Testis (tissue), 2 donors: ENCODE measurements at regions not wholly inside any gene's neighbourhood (a gene's known extent, or its start where the extent isn't known, plus 50 kb on each side); places are given as distances from the start of the nearest gene placed in this dataset.

Experiments
- DNase-seq: peaks from one replicate; pipeline ENCODE4 v3.0.0-alpha.2; 2019
- H3K27ac ChIP-seq, 2 donors: fragments of 200-600 bp; sonication (generic); one replicate each; pipeline ENCODE4 v1.5.1; 2019
- H3K27me3 ChIP-seq: fragments of 200-600 bp; sonication (generic); one replicate; pipeline ENCODE4 v1.5.1; 2019
- H3K36me3 ChIP-seq: fragments of 200-600 bp; sonication (generic); one replicate; pipeline ENCODE4 v1.5.1; 2017; ENCODE audit warnings: low read depth; ENCODE audit errors: missing control alignments
- H3K4me1 ChIP-seq: fragments of 200-600 bp; sonication (generic); one replicate; pipeline ENCODE4 v1.5.1; 2019
- H3K4me3 ChIP-seq, 2 donors: fragments of 200-600 bp; sonication (generic); one replicate each; pipeline ENCODE4 v1.5.1; 2017 to 2019
- H3K9me3 ChIP-seq: fragments of 200-600 bp; sonication (generic); one replicate; pipeline ENCODE4 v1.5.1; 2017
- CTCF ChIP-seq, 3 experiments: fragments of 450-650 bp in 2 of 3; fragments of 200-600 bp in 1 of 3; sonication (generic) in 1 of 3; IDR thresholded peaks; one replicate each; pipeline ENCODE4 v1.5.1; 2016 to 2019; ENCODE audit warnings: antibody characterized with exemption in 3 of 3, mild to moderate bottlenecking in 2 of 3, moderate library complexity in 1 of 3
- POLR2A ChIP-seq: fragments of 450-650 bp; IDR thresholded peaks from one replicate; pipeline ENCODE4 v1.6.1; 2017; ENCODE audit warnings: antibody characterized with exemption, mild to moderate bottlenecking, moderate library complexity
- WGBS, 2 donors: methylation state at CpG; one replicate each; pipeline ENCODE4 v1.1.5; 2018; 5-methylcytosine and 5-hydroxymethylcytosine counted together
- intact Hi-C: fragments of 100-400 bp; cut with DNase I; formaldehyde crosslinking; loops from one replicate; pipeline ENCODE4 v1.15.1; 2023; ENCODE audit warnings: low total_unique reads

- Histone ChIP-seq H3K4me1 (no peaks in the 10 kb centered on the region), H3K36me3 (no peaks in the 10 kb centered on the region), H3K27me3 (no peaks in the 10 kb centered on the region), H3K4me3 (no peak overlapping the region), H3K9me3 (no peaks in the 10 kb centered on the region), H3K27ac (no peak overlapping the region)
- no peak for DNase-seq
- TF ChIP-seq POLR2A (no peak), CTCF (IDR thresholded peaks at IDR 0.05) (no peak)
- intact Hi-C loops, result no loop called here
- 91 to 92% methylated on average over 1 of the region's 1 CpG for WGBS, 2 donors
Measured at GRCh38 chr5:144886668-144887067, 716.0 kb downstream of the KCTD16 start.

DNA sequence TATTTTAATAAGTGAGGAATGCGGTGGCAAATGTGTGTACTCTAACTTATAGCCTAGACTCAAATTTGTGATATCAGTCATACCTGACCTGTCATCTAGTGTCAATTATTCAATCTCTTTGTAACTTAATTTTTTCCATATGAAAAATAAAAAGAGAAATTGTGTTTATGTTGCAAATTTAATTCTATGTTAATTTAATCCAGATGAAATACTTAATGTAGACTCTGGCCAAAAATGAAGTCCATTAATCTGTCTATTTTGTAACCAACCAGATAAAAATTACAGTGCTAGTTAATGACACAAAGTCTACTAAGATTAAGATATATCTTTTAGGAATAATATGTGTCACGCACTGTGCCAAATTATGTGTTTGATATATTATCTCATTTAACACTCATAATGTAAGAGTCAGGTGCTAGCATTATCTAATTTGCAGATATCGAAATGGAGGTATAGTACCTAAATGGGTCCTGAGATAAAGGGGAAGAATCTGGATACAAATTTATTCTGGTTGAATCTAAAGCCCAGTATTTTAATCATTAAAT lies 712.1 kb downstream of the KCTD16 start:
- intact Hi-C loops, result no loop called here
- H3K36me3 ChIP-seq, result no peaks in the 10 kb centered on the region
- no peaks in the 10 kb centered on the region for H3K4me1 ChIP-seq
- no peaks in the 10 kb centered on the region for H3K9me3 ChIP-seq
- TF ChIP-seq POLR2A (no peak), CTCF (IDR thresholded peaks at IDR 0.05) (no peak)
- H3K4me3 ChIP-seq, result no peak overlapping the region
- H3K27me3 ChIP-seq, result no peaks in the 10 kb centered on the region
- H3K27ac ChIP-seq, result no peak overlapping the region
- 74 to 85% methylated on average over 3 of the region's 3 CpGs for WGBS, 2 donors
- DNase-seq, result no peak

DNA sequence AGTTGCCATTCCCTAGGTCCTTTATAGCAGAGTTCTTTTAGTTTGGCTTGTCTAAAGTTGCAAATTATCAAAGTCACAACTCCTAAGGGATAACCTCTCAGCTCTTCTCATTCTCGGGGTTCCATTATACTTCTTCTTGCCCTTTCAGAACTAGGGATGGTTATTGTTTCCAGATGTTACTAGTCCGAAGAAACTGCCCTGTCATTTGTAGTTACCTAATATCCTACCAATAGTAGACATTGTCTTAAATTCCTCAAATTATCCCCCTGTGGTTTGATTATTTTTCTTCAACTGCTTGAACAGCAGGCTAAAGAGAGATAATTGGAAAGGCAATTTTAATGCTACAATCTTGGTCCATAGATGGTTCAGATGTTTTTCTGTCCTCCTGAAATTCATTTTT lies 709.8 kb downstream of the KCTD16 start:
- TF ChIP-seq POLR2A, result no peak
- TF ChIP-seq CTCF (IDR thresholded peaks at IDR 0.05), result no peak
- H3K36me3 ChIP-seq, result no peaks in the 10 kb centered on the region
- intact Hi-C loops, result no loop called here
- no peak overlapping the region for H3K4me3 ChIP-seq
- H3K27me3 ChIP-seq, result no peaks in the 10 kb centered on the region
- WGBS, 2 donors, result 56 to 66% methylated on average over 2 of the region's 2 CpGs
- no peak for DNase-seq
- no peak overlapping the region for H3K27ac ChIP-seq
- H3K9me3 ChIP-seq, result no peaks in the 10 kb centered on the region
- no peaks in the 10 kb centered on the region for H3K4me1 ChIP-seq

- Histone ChIP-seq H3K4me1 (no peaks in the 10 kb centered on the region), H3K9me3 (no peaks in the 10 kb centered on the region), H3K27me3 (no peaks in the 10 kb centered on the region), H3K36me3 (no peaks in the 10 kb centered on the region), H3K27ac (no peak overlapping the region), H3K4me3 (no peak overlapping the region)
- intact Hi-C loops, result no loop called here
- TF ChIP-seq POLR2A, result no peak
- no peak for TF ChIP-seq CTCF (IDR thresholded peaks at IDR 0.05)
- DNase-seq, result no peak
Measured at GRCh38 chr5:144876990-144877389, 706.3 kb downstream of the KCTD16 start.

- no peaks in the 10 kb centered on the region for H3K4me1 ChIP-seq
- no peaks in the 10 kb centered on the region for H3K27me3 ChIP-seq
- TF ChIP-seq POLR2A, result no peak
- no peak for TF ChIP-seq CTCF (IDR thresholded peaks at IDR 0.05)
- H3K36me3 ChIP-seq, result no peaks in the 10 kb centered on the region
- intact Hi-C loops, result no loop called here
- 63 to 80% methylated on average over 2 of the region's 2 CpGs for WGBS, 2 donors
- H3K9me3 ChIP-seq, result no peaks in the 10 kb centered on the region
- no peak overlapping the region for H3K27ac ChIP-seq
- no peak overlapping the region for H3K4me3 ChIP-seq
- no peak for DNase-seq
Measured at GRCh38 chr5:144873076-144873475, 702.4 kb downstream of the KCTD16 start.
